Breast epithelium (tissue), 3 donors: ENCODE measurements at regions not wholly inside any gene's neighbourhood (a gene's known extent, or its start where the extent isn't known, plus 50 kb on each side); places are given as distances from the start of the nearest gene placed in this dataset.
"Not testable (repeated sequence)": the region's sequence is repeated elsewhere in the genome, so short reads cannot be mapped to it uniquely, and the experiment has no call there.

Experiments used
- POLR2A ChIP-seq: fragments of 450-650 bp; IDR thresholded peaks from one replicate; pipeline ENCODE4 v1.6.1; 2016; ENCODE audit warnings: antibody characterized with exemption, mild to moderate bottlenecking, moderate library complexity
- POLR2AphosphoS5 ChIP-seq, 3 donors: sonication (generic); formaldehyde crosslinking; IDR thresholded peaks; one replicate each; pipeline ENCODE4 v1.6.1; 2017; ENCODE audit warnings: antibody characterized with exemption in 3 of 3
- TF ChIP-seq, protein P1 (sequence below), 3 donors: fragments of 450-650 bp; IDR thresholded peaks; one replicate each; pipeline ENCODE4 v1.5.1; 2016 to 2017; ENCODE audit warnings: antibody characterized with exemption in 3 of 3, mild to moderate bottlenecking in 3 of 3, moderate library complexity in 3 of 3

DNA sequence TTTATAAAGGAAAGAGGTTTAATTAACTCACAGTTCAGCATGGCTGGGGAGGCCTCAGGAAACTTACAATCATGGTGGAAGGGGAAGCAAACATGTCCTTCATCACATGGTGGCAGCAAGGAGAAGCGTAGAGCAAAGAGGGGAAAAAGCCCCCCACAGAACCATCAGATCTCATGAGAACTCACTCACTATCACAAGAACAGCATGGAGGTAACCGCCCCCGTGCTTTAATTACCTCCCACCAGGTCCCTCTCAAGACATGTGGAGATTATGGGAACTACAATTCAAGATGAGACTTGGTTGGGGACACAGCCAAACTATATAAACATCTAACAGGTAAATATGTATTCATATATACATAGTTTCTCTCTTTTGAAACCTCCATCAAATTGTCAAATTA, 926.4 kb downstream of the NR2F1-AS1 start:
- TF ChIP-seq, protein P1, sequence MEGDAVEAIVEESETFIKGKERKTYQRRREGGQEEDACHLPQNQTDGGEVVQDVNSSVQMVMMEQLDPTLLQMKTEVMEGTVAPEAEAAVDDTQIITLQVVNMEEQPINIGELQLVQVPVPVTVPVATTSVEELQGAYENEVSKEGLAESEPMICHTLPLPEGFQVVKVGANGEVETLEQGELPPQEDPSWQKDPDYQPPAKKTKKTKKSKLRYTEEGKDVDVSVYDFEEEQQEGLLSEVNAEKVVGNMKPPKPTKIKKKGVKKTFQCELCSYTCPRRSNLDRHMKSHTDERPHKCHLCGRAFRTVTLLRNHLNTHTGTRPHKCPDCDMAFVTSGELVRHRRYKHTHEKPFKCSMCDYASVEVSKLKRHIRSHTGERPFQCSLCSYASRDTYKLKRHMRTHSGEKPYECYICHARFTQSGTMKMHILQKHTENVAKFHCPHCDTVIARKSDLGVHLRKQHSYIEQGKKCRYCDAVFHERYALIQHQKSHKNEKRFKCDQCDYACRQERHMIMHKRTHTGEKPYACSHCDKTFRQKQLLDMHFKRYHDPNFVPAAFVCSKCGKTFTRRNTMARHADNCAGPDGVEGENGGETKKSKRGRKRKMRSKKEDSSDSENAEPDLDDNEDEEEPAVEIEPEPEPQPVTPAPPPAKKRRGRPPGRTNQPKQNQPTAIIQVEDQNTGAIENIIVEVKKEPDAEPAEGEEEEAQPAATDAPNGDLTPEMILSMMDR (IDR thresholded peaks at IDR 0.05): not testable (repeated sequence)
- not testable (repeated sequence) for TF ChIP-seq POLR2A; POLR2AphosphoS5 (IDR thresholded peaks at IDR 0.05)
